Pancreas (tissue), 10 donors: ENCODE measurements at regions not wholly inside any gene's neighbourhood (a gene's known extent, or its start where the extent isn't known, plus 50 kb on each side); places are given as distances from the start of the nearest gene placed in this dataset.

Experiments
- ATAC-seq, 4 donors: fragments of 200-7000 bp; cut with Tn5 transposase; one replicate each; pipeline versions ENCODE4 v1.8.0 to v1.9.1; 2020; ENCODE audit warnings: mild to moderate bottlenecking in 4 of 4, moderate library complexity in 4 of 4
- DNase-seq, 6 donors: peaks; one replicate each; pipeline ENCODE4 v3.0.0-alpha.2; 2020
- FAIRE-seq: peaks from 2 replicates; lab custom pipeline; 2012; peaks lifted over from hg19 to GRCh38; lab: Jason Lieb, UNC
- H3K27ac ChIP-seq, 4 donors: fragments of 200-600 bp; sonication (generic); 1 replicate in 3 of 4; 2 replicates in 1 of 4; pipeline versions ENCODE4 v1.5.0 to v1.8.0; 2020
- H3K27me3 ChIP-seq, 4 donors: fragments of 200-600 bp; one replicate each; pipeline ENCODE4 v1.8.0; 2021
- H3K36me3 ChIP-seq, 3 donors: fragments of 200-600 bp; sonication (generic) in 1 of 3; one replicate each; pipeline versions ENCODE4 v1.5.0 to v1.8.0; 2020 to 2021
- H3K4me1 ChIP-seq, 3 donors: fragments of 200-600 bp; one replicate each; pipeline ENCODE4 v1.8.0; 2021
- H3K4me3 ChIP-seq, 4 donors: fragments of 200-600 bp; sonication (generic) in 2 of 4; one replicate each; pipeline versions ENCODE4 v1.5.0 to v1.8.0; 2020 to 2021
- H3K9me3 ChIP-seq, 4 donors: fragments of 200-600 bp; one replicate each; pipeline ENCODE4 v1.8.0; 2021
- WGBS, 2 donors: extraction: QIAGEN DNeasy Blood & Tissue Kit; methylation state at CpG; one replicate each; pipeline ENCODE4 v1.1.7; 2013; 5-methylcytosine and 5-hydroxymethylcytosine counted together
- intact Hi-C, 3 donors: fragments of 100-400 bp; cut with DNase I; formaldehyde crosslinking; loops; one replicate each; pipeline versions ENCODE4 v1.11.1 to v1.14.2; 2022
- TF ChIP-seq, protein P1 (sequence below), 4 donors: fragments of 200-600 bp; sonication (generic) in 3 of 4; IDR thresholded peaks; one replicate each; pipeline versions ENCODE4 v1.5.0 to v1.8.0; 2021; ENCODE audit warnings: antibody characterized with exemption in 4 of 4
- donor health status: healthy with polysubstance abuse.
- donor health status: DM: no; HTN: no; CAD: no; lungs with moderate emphysema.
- donor health status: DM: no; HTN: no; CAD: no.
- donor health status: control.
- donor health status: control.
- donor health status: Bipolar disorder and iron deficiency.
- donor health status: DM: yes; HTN: yes; CAD: no.
- donor health status: DM: no; HTN: no; CAD: no.
- donor health status: DM: no; HTN: no; CAD: no.
- donor health status: DM: yes; HTN: yes; CAD: no.

DNA sequence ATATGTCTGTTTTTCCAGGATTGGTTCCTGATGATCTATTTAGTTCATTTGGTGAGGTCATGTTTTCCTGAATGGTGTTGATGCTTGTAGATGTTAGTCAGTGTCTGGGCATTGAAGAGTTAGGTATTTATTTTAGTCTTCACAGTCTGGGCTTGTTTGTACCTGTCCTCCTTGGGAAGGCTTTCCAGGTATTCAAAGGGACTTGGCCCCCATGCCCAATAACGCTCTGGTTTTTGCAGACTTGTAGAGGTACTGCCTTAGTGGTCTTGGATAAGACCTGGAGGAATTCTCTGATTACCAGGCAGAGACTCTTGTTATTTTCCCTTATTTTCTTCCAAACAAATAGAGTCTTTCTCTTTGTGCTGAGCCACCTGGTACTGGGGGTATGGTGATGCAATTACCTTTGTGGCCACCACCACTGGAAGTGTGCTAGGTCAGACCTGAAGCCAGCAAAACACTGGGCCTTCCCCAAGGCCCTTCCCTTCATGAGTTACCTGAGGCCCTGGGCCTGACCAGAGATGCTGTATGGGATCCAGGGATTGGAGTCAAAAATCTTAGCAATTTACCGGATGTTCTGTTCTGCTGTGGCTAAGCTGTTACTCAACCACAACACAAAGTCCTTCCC is 63.3 kb upstream of the RXFP1 start:
- WGBS, 2 donors = 84 to 89% methylated on average over 2 of the region's 2 CpGs
- Histone ChIP-seq H3K27me3 (no peaks in the 10 kb centered on the region), H3K4me1 (no peaks in the 10 kb centered on the region), H3K27ac (no peak overlapping the region), H3K36me3 (no peaks in the 10 kb centered on the region), H3K9me3 (no peaks in the 10 kb centered on the region), H3K4me3 (no peak overlapping the region)
- no peak for ATAC-seq
- no peak for DNase-seq
- no peak for FAIRE-seq
- intact Hi-C loops = no loop called here
- TF ChIP-seq, protein P1, sequence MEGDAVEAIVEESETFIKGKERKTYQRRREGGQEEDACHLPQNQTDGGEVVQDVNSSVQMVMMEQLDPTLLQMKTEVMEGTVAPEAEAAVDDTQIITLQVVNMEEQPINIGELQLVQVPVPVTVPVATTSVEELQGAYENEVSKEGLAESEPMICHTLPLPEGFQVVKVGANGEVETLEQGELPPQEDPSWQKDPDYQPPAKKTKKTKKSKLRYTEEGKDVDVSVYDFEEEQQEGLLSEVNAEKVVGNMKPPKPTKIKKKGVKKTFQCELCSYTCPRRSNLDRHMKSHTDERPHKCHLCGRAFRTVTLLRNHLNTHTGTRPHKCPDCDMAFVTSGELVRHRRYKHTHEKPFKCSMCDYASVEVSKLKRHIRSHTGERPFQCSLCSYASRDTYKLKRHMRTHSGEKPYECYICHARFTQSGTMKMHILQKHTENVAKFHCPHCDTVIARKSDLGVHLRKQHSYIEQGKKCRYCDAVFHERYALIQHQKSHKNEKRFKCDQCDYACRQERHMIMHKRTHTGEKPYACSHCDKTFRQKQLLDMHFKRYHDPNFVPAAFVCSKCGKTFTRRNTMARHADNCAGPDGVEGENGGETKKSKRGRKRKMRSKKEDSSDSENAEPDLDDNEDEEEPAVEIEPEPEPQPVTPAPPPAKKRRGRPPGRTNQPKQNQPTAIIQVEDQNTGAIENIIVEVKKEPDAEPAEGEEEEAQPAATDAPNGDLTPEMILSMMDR (IDR thresholded peaks at IDR 0.05) = no peak

DNA sequence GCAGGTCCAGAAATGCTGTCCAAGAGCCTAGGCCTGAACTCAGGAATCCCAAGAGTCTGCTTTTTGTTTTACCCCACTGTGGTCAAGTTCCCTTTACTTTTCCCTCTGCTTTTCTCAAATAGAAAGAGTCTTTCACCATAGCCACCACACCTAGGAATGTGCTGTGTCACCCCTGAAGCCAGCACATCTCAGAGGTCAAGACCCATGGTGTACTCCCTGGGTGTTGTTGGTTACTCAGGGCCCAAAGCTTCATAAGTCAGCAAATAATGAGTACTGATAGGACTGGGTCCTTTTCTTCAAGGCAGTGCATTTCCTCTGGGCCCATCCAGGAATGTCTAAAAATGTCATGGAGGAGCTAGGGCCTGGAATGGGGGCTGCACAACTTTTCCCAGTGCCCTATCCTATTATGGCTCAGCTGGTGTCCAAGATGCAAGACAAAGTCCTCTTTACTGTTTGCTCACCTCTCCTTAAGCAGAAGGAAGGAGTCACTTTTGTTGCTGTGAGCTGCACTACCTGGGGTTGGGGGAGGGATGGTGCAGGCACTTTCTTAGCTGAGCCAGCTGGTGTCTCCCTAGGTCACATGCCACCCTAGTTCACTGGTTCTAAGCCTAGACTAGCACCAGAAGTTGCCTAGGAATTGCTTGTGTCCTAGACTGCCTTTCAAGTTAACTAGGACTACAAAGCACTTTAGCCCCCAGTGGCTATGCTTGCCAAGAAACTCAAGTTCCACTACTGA is 62.4 kb upstream of the RXFP1 start:
- no peak for DNase-seq
- intact Hi-C loops = no loop called here
- Histone ChIP-seq H3K4me3 (no peak overlapping the region), H3K36me3 (no peaks in the 10 kb centered on the region), H3K9me3 (no peaks in the 10 kb centered on the region), H3K4me1 (no peaks in the 10 kb centered on the region), H3K27ac (no peak overlapping the region), H3K27me3 (no peaks in the 10 kb centered on the region)
- FAIRE-seq = no peak
- no peak for ATAC-seq
- TF ChIP-seq, protein P1 (IDR thresholded peaks at IDR 0.05) = no peak

DNA sequence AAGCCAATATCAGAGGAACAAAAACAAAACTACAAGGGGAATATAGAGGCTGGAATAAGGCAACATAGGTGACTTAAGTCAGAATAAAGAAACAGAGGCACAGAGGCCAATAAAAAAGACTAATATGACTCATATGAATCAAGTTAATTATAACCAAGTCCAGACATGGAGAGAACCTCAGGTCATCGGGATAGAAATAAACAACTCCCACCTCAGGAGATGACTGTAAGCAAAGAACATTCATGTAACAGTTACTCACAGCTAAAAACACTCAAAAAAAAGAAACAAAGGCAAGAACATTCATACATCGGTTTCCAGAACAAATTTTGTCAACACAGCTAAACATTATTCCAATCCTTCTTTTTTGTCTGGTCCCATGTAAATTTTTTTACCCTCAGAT is 60.3 kb upstream of the RXFP1 start:
- Histone ChIP-seq H3K27me3 (no peaks in the 10 kb centered on the region), H3K36me3 (no peaks in the 10 kb centered on the region), H3K27ac (no peak overlapping the region), H3K9me3 (no peaks in the 10 kb centered on the region), H3K4me1 (no peaks in the 10 kb centered on the region), H3K4me3 (no peak overlapping the region)
- WGBS, 2 donors = 45 to 65% methylated on average over 2 of the region's 2 CpGs
- TF ChIP-seq, protein P1 (IDR thresholded peaks at IDR 0.05) = no peak
- intact Hi-C loops = no loop called here
- no peak for ATAC-seq
- DNase-seq = no peak
- FAIRE-seq = no peak

DNA sequence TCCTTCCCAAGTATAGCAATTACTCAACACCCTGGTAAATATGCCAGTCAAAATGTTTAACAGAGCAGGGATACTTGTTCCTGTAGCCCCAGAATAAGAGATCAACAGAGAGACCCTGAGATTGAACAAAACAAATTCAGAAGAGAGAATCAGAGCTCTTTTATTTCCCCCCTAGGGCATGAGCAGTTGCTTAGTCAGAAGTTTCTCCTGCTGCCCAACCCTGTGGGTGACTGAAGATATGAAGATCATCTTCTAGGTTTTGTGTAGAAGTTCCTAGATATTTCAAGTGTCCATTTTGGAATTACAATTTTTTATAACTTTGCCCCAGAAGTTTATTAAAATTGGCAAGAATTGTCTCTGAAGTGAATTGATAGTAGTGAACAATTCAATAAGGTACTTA is 59.1 kb upstream of the RXFP1 start:
- TF ChIP-seq, protein P1 (IDR thresholded peaks at IDR 0.05) = no peak
- FAIRE-seq = no peak
- no peaks in the 10 kb centered on the region for H3K27me3 ChIP-seq
- intact Hi-C loops = no loop called here
- H3K4me1 ChIP-seq = no peaks in the 10 kb centered on the region
- H3K27ac ChIP-seq = no peak overlapping the region
- no peak for ATAC-seq
- no peaks in the 10 kb centered on the region for H3K36me3 ChIP-seq
- no peak for DNase-seq
- no peaks in the 10 kb centered on the region for H3K9me3 ChIP-seq
- H3K4me3 ChIP-seq = no peak overlapping the region
